Fibroblast of skin of left quadriceps (primary cell): ENCODE measurements at regions not wholly inside any gene's neighbourhood (a gene's known extent, or its start where the extent isn't known, plus 50 kb on each side); places are given as distances from the start of the nearest gene placed in this dataset.
"Not testable (repeated sequence)": the region's sequence is repeated elsewhere in the genome, so short reads cannot be mapped to it uniquely, and the experiment has no call there.

Experiments
- DNase-seq, 2 experiments: peaks; one replicate each; pipeline ENCODE4 v3.0.0-alpha.2; 2013; ENCODE audit warnings: low read depth in 2 of 2

DNA sequence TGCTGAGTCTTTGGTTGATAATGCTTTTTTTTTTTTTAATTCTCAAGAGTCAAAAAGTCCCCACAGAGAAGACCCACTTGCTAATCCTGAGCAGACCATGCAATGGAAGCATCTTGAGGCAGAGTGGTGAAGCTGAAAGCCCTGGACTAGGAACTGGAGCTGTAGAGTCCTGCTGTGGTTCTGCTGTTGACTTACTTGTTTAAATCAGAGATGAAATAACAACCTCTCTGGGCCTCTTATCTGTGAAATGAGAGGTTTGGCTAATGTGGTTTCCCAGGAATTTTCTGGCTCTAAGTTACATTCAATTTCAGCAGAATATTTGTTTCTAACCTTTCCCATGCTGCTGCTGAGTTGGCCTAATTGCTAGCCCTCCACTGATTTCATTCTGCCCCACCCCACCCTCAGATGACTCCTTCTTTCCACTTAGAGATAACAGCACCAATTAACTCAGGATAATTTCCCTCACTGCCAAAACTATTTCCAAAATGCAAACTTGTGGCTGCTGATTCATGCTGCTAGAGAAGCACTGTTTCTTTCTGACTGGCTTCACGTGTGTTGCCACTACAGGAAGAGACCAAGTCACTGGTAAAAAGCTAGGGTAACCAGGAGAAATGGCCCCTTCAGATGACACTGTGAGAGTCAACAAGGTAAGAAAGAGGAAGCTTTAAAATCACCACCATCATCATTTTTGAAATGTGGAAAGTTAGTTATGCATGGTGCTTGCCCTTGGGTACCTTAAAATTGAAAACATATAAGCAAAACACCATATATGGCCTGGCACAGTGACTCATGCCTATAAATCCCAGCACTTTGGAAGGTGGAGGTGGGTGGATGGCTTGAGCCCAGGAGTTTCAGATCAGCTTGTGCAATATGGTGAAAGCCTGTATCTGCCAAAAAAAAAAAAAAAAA, 326.4 kb downstream of the DCHS2 start:
- peak; percentile 96 for DNase-seq

DNA sequence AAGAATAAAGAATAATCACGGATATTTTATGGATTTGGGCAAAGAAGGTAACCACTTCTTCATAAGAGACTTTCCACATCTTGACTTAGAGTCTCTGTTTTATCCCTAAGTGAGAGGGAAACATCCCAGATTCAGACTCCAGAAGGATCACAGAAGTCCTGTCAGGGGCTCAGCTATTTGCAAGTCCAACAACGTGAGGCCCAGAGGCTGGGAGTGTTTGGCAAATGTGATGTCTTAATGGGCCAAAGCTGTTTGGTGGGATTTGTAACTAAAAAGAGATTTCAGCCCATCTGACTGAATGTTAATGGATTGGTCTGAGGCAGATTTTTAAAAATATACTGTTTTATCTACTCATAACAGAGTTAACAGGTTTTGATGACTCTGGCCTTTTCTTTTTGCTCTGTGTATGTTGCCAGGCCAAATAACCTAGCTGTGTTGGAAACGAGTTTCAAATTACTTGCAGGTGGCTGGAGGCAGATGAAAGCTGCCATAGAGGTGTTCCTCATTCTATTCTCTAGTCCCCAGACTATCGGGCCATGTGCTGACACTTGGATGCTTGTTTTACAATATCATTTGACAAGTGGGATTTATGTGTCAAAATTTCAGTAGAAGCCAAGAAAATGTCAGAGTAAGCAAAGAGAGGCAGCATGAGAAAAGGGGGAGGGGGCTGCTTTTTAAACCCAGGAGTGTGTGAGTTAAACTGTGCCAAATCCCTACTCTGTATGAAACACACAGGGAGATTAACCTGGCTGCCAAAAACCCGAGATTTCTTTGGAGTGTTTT, 330.9 kb downstream of the DCHS2 start:
- DNase-seq: no peak

DNA sequence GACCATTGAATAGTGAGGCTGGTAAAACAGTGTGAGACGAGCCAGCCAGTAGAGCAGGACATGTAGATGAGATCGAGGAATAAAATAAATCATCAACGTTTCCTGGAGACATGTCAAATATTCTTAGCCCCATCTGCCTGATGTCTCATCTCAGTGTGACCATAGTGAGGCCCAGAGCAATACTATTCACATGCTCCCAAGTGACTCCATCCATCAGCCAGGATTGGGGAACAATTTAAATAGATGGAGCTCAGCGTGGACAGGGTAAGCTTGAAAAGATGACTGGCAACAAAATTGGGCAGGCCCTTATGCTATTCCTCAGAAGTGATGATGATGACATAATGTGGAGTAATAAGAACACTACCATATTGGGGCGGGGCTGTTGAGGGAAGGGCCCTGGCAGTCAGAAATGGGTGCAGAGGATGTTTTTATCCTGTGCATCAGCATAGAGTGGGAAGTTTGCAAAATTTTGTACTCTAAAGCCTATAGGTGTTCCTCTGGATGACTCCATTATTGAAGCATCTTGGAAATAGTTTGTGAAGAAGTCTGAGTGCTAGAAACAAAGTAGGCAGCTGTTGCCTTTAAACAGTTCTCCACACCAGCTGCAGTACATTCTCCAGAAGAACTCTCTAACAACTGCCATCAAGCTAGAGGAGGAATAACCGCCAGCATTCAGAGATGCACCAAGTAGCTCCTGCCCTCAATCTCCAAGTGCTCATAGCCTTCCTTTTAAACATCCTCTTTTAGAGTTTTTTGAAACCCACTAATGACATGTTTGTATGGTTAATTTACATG, 333.0 kb downstream of the DCHS2 start:
- DNase-seq: no peak

DNA sequence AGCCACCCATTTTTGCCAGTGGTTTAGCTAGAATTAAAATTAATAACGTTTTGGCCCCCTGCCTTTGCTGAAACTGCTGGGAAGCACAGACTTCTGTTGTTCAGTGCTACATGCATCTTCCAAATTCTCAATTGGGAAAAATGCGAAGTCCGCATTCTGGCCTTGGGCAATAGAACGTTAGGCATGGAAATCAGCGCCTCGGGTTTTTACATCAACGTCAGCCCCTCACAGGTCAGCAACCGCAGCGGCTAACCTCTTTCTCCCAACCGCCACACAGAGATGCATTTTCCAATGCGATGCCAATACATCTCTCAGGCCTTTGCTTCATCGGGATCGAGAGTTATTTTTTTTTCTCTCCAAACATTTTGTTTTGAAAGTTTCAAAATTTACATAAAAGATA, 339.1 kb downstream of the DCHS2 start:
- DNase-seq: no peak

DNA sequence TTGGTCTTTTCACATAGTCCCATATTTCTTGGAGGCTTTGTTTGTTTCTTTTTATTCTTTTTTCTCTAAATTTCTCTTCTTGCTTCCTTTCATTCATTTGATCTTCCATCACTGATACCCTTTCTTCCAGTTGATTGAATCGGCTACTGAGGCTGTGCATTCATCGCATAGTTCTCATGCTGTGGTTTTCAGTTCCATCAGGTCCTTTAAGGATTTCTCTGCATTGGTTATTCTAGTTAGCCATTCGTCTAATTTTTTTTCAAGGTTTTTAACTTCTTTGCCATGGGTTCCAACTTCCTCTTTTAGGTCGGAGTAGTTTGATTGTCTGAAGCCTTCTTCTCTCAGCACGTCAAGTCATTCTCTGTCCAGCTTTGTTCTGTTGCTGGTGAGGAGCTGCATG, 342.4 kb downstream of the DCHS2 start:
- not testable (repeated sequence) for DNase-seq

DNA sequence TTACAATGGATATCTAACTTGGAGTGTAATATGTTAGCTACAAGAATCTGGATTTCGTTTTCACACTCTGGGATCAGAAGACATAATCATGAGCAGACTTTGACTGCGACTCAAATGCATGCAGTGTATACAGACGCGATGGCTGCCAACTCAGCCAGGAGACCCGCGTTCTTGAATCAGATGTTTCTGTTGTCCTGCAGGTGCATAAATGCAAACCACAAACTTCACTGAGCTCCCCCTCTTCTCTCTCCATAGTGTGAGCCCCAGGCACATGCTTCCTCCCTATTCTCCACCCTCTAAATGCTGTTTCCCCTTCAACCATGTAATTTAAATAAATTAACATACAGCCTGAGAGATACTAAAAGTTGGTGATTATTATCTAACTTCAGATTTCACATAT, 347.9 kb downstream of the DCHS2 start:
- no peak for DNase-seq

DNA sequence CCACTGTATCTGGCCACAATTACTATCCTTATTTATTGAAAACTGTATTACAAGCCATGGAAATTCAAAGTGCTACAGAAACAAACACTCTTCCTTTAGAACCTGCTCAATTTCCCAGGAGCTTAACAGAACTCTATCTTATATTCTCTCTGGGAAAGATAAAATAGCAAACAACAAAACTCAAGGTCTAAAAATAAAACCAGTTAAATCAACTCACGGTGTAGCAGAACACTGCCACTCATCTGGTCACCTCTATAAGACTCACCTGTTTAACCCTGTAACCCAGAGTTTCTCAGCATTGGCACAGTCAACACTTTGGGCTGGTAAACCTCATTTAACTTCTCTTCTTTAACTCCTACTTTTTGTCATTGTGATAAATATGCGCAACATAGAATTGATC, 348.9 kb downstream of the DCHS2 start:
- no peak for DNase-seq

DNA sequence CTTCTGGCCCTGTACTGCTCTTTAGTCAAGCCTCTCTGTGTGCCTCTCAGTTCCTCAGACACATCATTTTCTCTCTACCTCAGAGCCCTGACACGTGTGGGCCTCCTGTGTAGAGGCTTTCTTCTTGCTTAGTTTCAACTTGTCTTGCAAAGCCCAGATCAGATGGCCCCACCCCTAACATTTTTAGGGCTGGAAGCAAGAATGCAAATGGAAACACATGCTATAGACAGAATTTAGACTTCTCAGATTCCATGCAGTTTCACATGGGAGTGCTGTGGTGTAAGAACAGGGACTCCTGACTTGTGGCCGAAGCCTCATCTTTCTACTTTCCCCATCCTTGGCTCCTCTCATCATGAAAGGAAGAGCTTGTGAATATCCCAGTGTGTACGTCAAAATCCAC, 350.7 kb downstream of the DCHS2 start:
- no peak for DNase-seq

DNA sequence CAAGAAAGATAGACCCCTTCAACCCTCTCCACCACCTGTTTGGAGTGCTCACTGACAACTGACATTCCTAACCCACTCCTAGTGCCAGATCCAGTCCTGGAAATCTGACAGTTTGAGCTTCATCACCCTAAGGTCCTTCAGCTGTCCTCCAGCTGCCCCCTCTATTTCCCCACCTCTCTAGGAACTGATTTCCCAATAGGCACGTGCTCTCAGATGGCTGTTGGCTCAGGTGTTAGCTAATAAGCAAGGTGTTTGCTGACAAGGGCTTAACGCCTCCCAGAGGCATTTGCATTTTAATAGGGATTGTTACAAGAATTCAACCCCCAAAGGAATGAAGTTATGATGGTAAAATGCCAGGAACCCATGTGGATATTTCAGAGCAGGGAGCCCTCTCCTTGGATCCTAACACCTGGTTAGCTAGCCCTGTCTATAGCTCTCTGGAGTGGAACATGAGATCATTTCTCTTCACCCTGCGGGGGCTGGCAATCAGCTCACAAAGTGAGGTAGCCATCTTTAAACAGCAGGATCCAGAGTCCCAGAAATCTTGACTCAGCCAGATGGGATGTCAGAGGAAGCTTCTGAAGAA, 348.5 kb upstream of the SFRP2 start:
- no peak for DNase-seq

DNA sequence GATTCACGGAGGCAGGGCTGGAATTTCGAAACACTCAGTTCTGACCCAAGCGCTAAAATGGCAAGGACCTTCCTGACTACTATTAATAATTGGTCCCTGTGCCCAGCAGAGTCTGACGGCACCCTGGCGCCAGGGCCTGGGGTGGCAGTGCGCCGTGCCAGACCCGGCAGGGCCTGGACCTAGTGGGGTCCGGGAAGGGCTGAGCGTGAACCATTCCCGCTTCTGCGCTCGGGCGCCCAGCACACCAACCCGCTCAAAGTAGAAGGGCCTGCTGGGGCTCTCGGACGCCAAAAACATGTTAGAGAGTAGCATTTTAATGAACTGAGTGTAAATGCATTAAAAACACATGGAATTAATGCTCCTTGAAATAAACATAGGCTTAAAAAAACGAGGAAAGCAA, 346.7 kb upstream of the SFRP2 start:
- no peak for DNase-seq

DNA sequence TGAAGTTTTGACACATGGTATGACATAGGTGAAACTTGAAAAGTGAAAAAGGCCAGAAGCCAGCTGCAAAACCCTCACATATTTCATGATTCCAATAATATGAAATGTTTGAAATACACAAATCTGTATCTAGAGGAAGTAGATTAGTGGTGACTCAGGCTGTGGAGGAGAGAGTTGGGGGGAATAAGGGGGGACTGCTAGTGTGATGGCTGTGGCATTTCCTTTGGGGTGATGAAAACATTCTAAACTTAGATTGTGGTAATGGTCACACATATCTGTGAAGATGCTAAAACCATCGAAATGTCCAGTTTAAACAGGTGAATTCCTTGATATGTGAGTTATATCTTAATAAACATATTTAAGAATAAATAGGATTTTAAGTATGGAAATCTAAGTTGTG, 343.5 kb upstream of the SFRP2 start:
- DNase-seq: no peak

DNA sequence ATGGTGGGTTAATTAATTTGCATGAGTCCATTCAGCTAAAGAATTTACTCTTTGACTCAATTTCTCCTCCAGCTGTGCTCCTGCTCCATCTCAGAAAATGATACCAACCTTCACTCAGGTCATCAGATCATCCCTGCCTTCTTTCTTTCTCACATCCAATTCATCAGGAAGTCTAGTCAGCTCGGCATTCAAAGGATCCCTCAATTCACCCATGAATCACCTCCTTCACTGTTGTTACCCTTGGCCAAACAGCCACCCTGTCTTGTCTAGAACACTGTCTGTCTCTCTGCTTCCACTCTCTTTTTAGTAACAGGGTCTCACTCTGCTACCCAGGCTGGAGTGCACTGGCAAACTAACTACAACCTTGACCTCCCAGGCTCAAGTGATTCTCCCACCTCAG, 337.4 kb upstream of the SFRP2 start:
- no peak for DNase-seq

DNA sequence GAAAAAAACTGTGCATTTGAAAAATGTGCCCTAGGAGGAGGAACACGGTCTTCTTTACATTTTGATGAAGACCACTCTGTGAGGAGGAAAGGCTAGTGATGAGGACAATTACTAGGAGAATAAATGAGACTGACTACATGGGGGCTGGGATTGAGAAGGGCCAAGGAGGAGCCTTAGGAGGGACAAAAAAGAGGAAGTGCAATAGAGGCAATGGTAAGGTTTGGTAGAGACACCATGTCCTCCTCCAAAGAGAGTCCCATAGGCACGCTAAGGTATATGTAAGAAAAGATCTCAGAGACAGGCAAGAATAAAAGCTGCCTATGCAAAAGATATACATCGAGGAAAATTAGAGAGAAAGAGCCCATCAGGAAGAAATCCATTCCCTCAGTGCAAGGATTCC, 336.5 kb upstream of the SFRP2 start:
- no peak for DNase-seq

DNA sequence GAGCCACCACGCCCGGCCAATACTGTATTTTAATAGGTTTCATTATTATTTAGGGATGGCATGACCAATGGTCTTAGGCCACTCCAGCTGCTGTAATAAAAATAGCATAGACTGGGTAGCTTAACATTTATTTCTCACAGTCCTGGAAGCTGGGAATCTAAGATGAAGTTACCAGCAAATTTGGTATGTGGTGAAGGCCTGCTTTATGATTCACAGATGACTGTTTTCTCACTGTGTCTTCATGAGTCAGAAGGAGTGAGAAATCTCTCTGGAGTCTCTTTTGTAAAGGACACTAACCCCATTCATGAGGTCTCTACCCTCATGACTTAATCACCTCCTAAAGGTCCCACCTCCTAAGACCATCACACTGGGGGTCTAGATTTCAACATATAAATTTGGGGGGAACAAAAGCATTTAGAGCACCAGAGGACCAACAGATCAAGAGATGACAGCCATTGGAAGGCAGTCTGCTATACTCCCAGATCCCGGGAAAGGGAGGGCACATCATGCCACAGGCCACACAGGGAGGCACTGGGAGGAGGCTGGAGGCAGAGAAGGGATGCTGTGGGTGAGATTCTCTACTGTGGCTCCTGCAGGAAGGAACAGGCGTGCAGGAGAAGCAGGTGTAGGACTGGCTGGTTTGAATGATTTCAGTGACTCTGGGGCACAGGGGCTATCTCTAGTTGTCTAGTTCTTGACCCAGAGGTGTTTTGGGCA, 335.8 kb upstream of the SFRP2 start:
- peak; percentile 70 to 73 for DNase-seq

DNA sequence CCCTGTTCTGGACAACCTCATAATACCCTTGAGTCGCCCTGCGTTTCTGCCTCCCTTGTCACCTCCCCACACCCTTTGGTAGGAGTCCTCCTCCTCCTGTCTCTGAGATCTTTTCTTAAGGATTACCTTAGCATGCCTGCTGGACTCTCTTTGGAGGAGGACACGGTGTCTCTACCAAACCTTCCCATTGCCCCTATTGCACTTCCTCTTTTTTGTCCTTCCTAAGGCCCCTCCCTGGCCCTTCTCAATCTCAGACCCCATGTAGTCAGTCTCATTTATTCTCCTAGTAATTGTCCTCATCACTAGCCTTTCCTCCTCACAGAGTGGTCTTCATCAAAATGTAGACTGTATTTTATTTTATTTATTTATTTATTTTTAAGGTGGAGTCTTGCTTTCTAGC, 335.0 kb upstream of the SFRP2 start:
- no peak for DNase-seq

DNA sequence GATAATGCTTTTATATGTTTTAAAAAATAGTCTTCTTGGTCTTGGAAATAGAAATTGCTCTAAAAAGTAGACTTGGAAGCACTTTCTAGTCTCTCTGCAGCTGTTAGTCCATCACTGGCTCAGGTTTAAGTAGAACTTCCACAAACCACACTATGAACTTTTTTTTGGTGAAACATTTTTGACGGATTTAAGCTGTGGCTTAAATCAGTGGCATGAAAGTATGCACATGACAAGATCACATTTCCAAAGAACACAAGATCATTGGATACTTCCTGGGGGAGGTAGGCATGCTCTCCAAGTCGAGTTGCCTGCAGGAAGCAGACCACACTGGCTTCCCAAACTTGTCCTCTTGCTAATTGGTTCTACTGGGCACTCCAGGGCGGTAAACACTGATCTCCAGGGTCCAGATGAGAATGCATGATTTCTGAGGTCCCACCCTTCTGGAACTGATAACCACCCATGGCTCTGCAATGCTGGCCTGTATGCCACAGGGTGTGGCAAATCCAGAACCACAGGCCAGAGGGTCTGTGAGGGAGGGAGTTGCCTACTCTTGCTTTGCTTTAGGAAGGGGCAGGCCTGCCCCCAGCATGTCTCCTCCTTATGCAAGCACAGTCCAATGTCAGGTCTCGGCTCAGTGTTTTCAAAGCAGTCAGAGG, 331.9 kb upstream of the SFRP2 start:
- no peak for DNase-seq

DNA sequence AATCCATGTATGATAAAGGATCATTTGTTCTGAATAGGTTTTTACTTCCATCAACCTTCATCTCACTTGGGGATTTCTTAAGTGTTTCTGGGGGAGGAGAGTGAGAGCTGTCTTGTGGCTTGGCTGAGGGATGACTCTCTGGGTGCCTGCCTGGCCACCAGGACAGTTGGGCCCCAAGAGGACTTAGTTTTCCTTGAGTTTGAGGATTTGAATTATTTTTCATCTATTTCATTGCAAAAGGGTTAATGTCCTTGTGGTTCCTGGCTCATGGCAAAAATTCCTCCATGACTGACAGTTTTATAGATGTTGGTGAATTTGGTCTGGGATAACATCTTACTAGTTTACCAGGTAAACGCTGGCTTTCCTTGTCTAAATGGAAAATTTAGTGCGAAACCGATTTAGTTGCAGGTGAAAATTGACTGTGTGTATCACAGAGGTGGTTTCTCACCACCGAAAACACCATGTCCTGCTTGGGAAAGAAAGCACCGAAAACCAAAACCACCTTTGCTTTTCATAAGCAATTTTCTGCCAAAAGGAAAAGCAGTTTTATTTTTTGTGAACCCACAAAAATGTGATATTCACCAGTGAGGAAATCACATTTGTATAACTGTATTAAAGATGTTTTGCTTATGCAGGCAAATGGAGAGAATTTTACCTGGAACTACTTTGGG, 331.3 kb upstream of the SFRP2 start:
- no peak for DNase-seq

DNA sequence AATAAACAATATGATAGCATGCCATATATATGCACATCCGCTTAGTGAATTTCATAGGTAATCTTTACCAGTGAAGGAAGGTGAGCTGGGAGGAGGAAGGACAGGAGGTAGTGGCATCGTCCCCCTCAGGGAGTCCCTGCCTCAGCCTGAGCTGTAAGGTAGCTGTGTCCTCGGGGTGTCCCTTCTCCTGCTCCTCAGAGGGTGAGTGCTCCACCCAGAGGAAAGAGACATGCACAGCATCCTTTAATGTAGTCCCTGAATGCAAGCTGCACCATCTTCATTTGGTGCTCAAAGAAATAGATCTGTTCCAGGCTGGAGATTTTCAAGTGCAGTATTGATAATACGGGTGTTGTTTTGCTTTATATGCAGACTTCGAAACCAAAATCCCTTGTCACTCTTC, 330.4 kb upstream of the SFRP2 start:
- no peak for DNase-seq

DNA sequence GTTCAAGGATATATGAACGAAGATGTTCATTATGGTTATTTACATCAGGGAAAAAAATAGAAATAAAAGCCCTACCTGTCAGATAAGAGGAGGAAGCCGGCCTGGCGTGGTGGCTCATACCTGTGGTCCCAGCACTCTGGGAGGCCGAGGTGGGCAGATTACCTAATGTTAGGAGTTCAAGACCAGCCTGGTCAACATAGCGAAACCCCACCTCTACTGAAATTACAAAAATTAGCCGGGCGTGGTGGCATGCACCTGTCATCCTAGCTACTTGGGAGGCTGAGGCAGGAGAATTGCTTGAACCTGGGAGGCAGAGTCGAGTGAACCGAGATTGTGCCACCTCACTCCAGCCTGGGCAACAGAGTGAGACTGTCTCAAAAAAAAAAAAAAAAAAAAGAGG, 328.8 kb upstream of the SFRP2 start:
- DNase-seq: not testable (repeated sequence)

DNA sequence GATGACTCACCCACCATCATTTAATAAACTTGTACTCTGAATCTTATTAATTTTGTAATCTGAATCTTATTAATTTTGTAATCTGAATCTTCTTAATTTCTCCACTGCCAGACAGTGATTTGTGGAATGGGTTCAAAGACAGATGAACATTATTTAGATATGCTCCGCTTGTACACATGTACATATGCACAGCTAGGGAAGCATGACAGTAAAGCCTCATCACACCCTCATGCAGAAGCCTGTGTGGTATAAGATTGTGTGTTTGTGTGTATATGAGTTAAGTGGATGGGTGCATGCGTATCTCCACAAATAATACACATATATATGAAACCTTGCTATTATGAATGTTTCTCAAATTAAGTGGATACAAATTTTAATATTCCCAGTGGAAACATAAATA, 318.5 kb upstream of the SFRP2 start:
- no peak for DNase-seq
